ENCODE measurements at regions not wholly inside any gene's neighbourhood (a gene's known extent, or its start where the extent isn't known, plus 50 kb on each side); places are given as distances from the start of the nearest gene placed in this dataset.

- DNase-seq (ENCODE audit: low read depth, low spot score): no peak
- H3K4me3 ChIP-seq (ENCODE audit: low read length): no peak overlapping the region
These were observed 59.5 kb upstream of the HES1 start for GRCh38 chr3:194076475-194076874.

- DNase-seq (ENCODE audit: low read depth, low spot score): no peak
- no peak overlapping the region for H3K4me3 ChIP-seq (ENCODE audit: low read length)
These were observed 58.3 kb upstream of the HES1 start for GRCh38 chr3:194077602-194078001.

GRCh38 chr3:194078045-194078821, 57.7 kb upstream of the HES1 start:
- no peak overlapping the region for H3K4me3 ChIP-seq (ENCODE audit: low read length)
- DNase-seq (ENCODE audit: low read depth, low spot score): no peak

- H3K4me3 ChIP-seq (ENCODE audit: low read length): no peak overlapping the region
- no peak for DNase-seq (ENCODE audit: low read depth, low spot score)
These were observed 56.2 kb upstream of the HES1 start for GRCh38 chr3:194079702-194080172.

DNA sequence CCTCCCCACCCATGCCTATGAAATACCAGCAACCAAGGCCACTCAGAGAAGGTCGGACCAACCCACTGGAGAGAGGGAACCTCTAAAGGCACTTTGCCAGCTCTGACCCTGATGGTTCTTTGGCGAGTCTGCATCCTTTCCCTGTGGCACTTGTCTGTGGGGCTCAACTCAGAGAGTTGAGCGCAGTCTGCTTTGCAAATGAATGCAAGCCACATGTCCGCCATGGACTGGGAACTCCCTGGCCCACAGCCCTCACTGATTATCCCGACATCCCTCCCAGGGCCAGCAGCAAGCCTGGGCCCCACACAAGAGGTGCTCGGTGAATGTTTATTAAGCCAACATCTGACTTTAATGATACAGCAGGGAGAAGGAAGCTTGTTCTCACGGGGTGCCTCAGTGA, 55.5 kb upstream of the HES1 start:
- no peak for DNase-seq (ENCODE audit: low read depth, low spot score)
- no peak overlapping the region for H3K4me3 ChIP-seq (ENCODE audit: low read length)

DNA sequence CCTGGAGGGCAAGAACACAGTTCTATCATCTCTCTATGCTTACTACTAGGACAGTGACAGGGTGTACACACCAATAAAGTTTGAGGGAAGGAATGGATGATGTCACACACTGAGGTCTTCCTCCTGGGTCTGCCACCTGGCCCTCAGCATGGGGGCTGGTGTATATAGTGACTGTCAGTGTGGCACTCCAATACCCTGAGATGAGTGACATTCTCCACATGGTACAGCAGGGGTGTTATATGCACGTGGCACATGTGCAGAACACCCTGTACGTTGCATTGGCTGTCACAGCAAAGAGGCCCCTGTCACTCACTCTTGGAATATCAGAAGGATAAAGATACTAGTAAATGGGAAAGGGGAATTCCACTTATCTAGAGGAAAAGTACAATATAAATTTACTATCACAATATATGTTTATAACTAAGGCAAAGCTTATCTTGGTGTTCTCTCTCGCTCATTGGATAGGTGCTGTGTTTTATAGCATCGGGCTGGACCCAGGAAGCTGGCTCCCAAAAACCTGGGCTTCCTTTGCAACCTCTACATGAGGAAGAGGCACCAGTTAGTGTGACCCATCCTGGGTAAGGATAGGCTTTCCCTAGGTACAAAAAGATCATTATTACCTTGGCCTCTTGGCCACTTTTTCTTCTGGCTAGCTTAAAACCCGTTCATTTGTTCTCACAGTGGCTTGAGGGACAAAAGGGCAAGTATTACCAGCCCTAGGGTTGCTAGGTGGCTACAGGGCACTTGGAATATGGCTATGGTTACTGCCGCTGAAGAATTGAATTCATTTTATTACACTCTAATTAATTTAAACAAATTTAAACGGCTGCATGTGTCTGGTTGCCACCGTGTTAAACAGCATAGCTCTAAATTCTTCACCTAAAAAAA, 54.8 kb upstream of the HES1 start:
- no peak overlapping the region for H3K4me3 ChIP-seq (ENCODE audit: low read length)
- no peak for DNase-seq (ENCODE audit: low read depth, low spot score)

DNA sequence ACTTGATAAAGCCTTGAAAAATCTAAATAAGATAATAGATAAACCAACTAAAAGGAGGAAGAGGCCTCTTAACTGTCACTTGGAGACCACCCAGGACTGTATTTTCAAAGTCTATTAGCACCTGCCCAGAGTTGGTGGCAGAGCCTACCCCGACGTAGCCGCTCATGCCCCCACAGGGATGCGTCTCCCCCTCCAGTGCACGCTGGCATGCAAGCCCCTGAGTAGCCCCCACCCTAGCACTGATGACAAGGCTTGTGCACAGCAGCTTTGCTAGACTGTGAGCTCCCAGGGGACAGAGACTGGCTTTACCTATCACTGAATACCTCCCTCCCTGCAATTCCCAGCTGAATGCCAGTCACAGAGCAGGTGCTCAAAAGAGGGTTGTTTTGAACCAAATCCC, 54.1 kb upstream of the HES1 start:
- no peak for DNase-seq (ENCODE audit: low read depth, low spot score)
- no peak overlapping the region for H3K4me3 ChIP-seq (ENCODE audit: low read length)

- H3K4me3 ChIP-seq (ENCODE audit: low read length): no peak overlapping the region
- no peak for DNase-seq (ENCODE audit: low read depth, low spot score)
These were observed 53.0 kb upstream of the HES1 start for GRCh38 chr3:194082743-194083636.

GRCh38 chr3:194083637-194084224, 52.2 kb upstream of the HES1 start:
- DNase-seq (ENCODE audit: low read depth, low spot score): no peak
- no peak overlapping the region for H3K4me3 ChIP-seq (ENCODE audit: low read length)

GRCh38 chr3:194084284-194084683, 51.7 kb upstream of the HES1 start:
- DNase-seq (ENCODE audit: low read depth, low spot score): peak; percentile 21

More at GRCh38 chr3:194084284-194084683, 51.7 kb upstream of the HES1 start:
- H3K4me3 ChIP-seq (ENCODE audit: low read length): no peak overlapping the region
